WTC11 (cell line): ENCODE measurements at regions not wholly inside any gene's neighbourhood (a gene's known extent, or its start where the extent isn't known, plus 50 kb on each side); places are given as distances from the start of the nearest gene placed in this dataset.

Experiments used
- ATAC-seq: fragments of 200-7000 bp; cut with Tn5 transposase; 2 replicates; pipeline ENCODE4 v1.10.0; 2021; ENCODE audit warnings: mild to moderate bottlenecking, moderate library complexity
- CTCF ChIA-PET: fragments of 300-600 bp; sonication (Branson Sonifier 250); formaldehyde crosslinking; loops from one replicate; lab custom pipeline; 2021; ENCODE audit warnings: antibody characterized with exemption; lab: Charles Lee
- POLR2A ChIA-PET: fragments of 350-600 bp; sonication (Branson Sonifier 250); formaldehyde crosslinking; loops from one replicate; lab custom pipeline; 2021; ENCODE audit warnings: antibody characterized with exemption; lab: Charles Lee
- DNase-seq: peaks from one replicate; pipeline ENCODE4 v3.0.0; 2021; ENCODE audit warnings: low spot score
- H3K27ac Mint-ChIP-seq: 2 replicates; pipeline ENCODE4 v1.8.0; 2021; ENCODE audit warnings: mixed read lengths
- H3K27me3 Mint-ChIP-seq: 2 replicates; pipeline ENCODE4 v1.8.0; 2021; ENCODE audit warnings: low read depth, mild to moderate bottlenecking, moderate library complexity, mixed read lengths
- H3K36me3 Mint-ChIP-seq: 2 replicates; pipeline ENCODE4 v1.8.0; 2021; ENCODE audit warnings: mixed read lengths
- H3K4me1 Mint-ChIP-seq: 2 replicates; pipeline ENCODE4 v1.8.0; 2022; ENCODE audit warnings: mixed read lengths
- H3K4me3 Mint-ChIP-seq: 2 replicates; pipeline ENCODE4 v1.8.0; 2021; ENCODE audit warnings: mild to moderate bottlenecking, moderate library complexity, mixed read lengths
- H3K9me3 Mint-ChIP-seq: 2 replicates; pipeline ENCODE4 v1.8.0; 2021; ENCODE audit warnings: mixed read lengths
- AR ChIP-seq: fragments of 250-450 bp; sonication (Bioruptor Pico); IDR thresholded peaks from 2 replicates; pipeline ENCODE4 v1.9.0; 2021; ENCODE audit warnings: mild to moderate bottlenecking
- ATF1 ChIP-seq: sonication (generic); formaldehyde crosslinking; IDR thresholded peaks from 2 replicates; pipeline ENCODE4 v1.8.1; 2023; ENCODE audit warnings: mild to moderate bottlenecking, moderate library complexity, missing genetic modification reagents
- CREB1 ChIP-seq: sonication (generic); formaldehyde crosslinking; IDR thresholded peaks from 2 replicates; pipeline ENCODE4 v1.8.0; 2023; ENCODE audit warnings: mild to moderate bottlenecking, missing genetic modification reagents
- ESRRA ChIP-seq: sonication (generic); formaldehyde crosslinking; IDR thresholded peaks from 2 replicates; pipeline ENCODE4 v1.8.1; 2022; ENCODE audit warnings: mild to moderate bottlenecking, missing genetic modification reagents, borderline replicate concordance
- GABPB1 ChIP-seq: sonication (generic); formaldehyde crosslinking; IDR thresholded peaks from 2 replicates; pipeline ENCODE4 v1.8.1; 2023; ENCODE audit warnings: mild to moderate bottlenecking, missing genetic modification reagents
- HMGXB4 ChIP-seq: sonication (generic); formaldehyde crosslinking; IDR thresholded peaks from 2 replicates; pipeline ENCODE4 v1.8.1; 2023; ENCODE audit warnings: mild to moderate bottlenecking, moderate library complexity, missing genetic modification reagents
- JUN ChIP-seq: sonication (generic); formaldehyde crosslinking; IDR thresholded peaks from 2 replicates; pipeline ENCODE4 v1.8.0; 2023; ENCODE audit warnings: mild to moderate bottlenecking, missing genetic modification reagents
- KAT7 ChIP-seq: sonication (generic); formaldehyde crosslinking; IDR thresholded peaks from 2 replicates; pipeline ENCODE4 v1.8.1; 2023; ENCODE audit warnings: missing genetic modification reagents, mild to moderate bottlenecking, borderline replicate concordance
- NFATC4 ChIP-seq: fragments of 250-450 bp; sonication (Bioruptor Pico); IDR thresholded peaks from 2 replicates; pipeline ENCODE4 v1.9.0; 2021; ENCODE audit warnings: mild to moderate bottlenecking
- NFE2L1 ChIP-seq: sonication (generic); formaldehyde crosslinking; IDR thresholded peaks from 2 replicates; pipeline ENCODE4 v1.8.1; 2023; ENCODE audit warnings: missing genetic modification reagents
- NR2C2 ChIP-seq: sonication (generic); formaldehyde crosslinking; IDR thresholded peaks from 2 replicates; pipeline ENCODE4 v1.8.0; 2022; ENCODE audit warnings: mild to moderate bottlenecking, missing genetic modification reagents
- OVOL2 ChIP-seq: fragments of 250-450 bp; sonication (Bioruptor Pico); IDR thresholded peaks from 2 replicates; pipeline ENCODE4 v1.9.0; 2021; ENCODE audit warnings: mild to moderate bottlenecking, borderline replicate concordance
- PRRX2 ChIP-seq: fragments of 250-450 bp; sonication (Bioruptor Pico); IDR thresholded peaks from 2 replicates; pipeline ENCODE4 v1.8.0; 2021; ENCODE audit warnings: mild to moderate bottlenecking
- SMAD4 ChIP-seq: sonication (generic); formaldehyde crosslinking; IDR thresholded peaks from 2 replicates; pipeline ENCODE4 v1.8.0; 2022; ENCODE audit warnings: mild to moderate bottlenecking, missing genetic modification reagents
- TCF7 ChIP-seq: sonication (generic); formaldehyde crosslinking; IDR thresholded peaks from 2 replicates; pipeline ENCODE4 v1.8.0; 2022; ENCODE audit warnings: mild to moderate bottlenecking, low read depth, missing genetic modification reagents, moderate library complexity
- TEAD1 ChIP-seq: sonication (generic); formaldehyde crosslinking; IDR thresholded peaks from 2 replicates; pipeline ENCODE4 v1.8.0; 2022; ENCODE audit warnings: mild to moderate bottlenecking, missing genetic modification reagents
- TEAD4 ChIP-seq: sonication (generic); formaldehyde crosslinking; IDR thresholded peaks from 2 replicates; pipeline ENCODE4 v1.8.0; 2022; ENCODE audit warnings: mild to moderate bottlenecking, missing genetic modification reagents
- TP53 ChIP-seq: sonication (generic); formaldehyde crosslinking; IDR thresholded peaks from 2 replicates; pipeline ENCODE4 v1.8.1; 2023; ENCODE audit warnings: mild to moderate bottlenecking, missing genetic modification reagents
- ZNF121 ChIP-seq: sonication (generic); formaldehyde crosslinking; IDR thresholded peaks from 2 replicates; pipeline ENCODE4 v1.8.0; 2023; ENCODE audit warnings: missing genetic modification reagents
- ZNF281 ChIP-seq: sonication (generic); formaldehyde crosslinking; IDR thresholded peaks from 2 replicates; pipeline ENCODE4 v1.8.0; 2023; ENCODE audit warnings: mild to moderate bottlenecking, missing genetic modification reagents
- ZNF396 ChIP-seq: fragments of 250-450 bp; sonication (Bioruptor Pico); IDR thresholded peaks from 2 replicates; pipeline ENCODE4 v1.8.0; 2021; ENCODE audit warnings: mild to moderate bottlenecking, moderate library complexity, borderline replicate concordance
- ZNF671 ChIP-seq: fragments of 250-450 bp; sonication (Bioruptor Pico); IDR thresholded peaks from 2 replicates; pipeline ENCODE4 v1.8.0; 2021; ENCODE audit warnings: mild to moderate bottlenecking
- TF ChIP-seq, protein P1 (sequence below): sonication (generic); formaldehyde crosslinking; IDR thresholded peaks from 2 replicates; pipeline ENCODE4 v1.8.1; 2022; ENCODE audit warnings: mild to moderate bottlenecking, moderate library complexity, missing genetic modification reagents
- TF ChIP-seq, protein P2 (sequence below): fragments of 250-450 bp; sonication (Bioruptor Pico); IDR thresholded peaks from 2 replicates; pipeline ENCODE4 v1.8.0; 2021; ENCODE audit warnings: mild to moderate bottlenecking
- TF ChIP-seq, protein P3 (sequence below): fragments of 250-450 bp; sonication (Bioruptor Pico); IDR thresholded peaks from 2 replicates; pipeline ENCODE4 v1.9.0; 2021; ENCODE audit warnings: mild to moderate bottlenecking, borderline replicate concordance

DNA sequence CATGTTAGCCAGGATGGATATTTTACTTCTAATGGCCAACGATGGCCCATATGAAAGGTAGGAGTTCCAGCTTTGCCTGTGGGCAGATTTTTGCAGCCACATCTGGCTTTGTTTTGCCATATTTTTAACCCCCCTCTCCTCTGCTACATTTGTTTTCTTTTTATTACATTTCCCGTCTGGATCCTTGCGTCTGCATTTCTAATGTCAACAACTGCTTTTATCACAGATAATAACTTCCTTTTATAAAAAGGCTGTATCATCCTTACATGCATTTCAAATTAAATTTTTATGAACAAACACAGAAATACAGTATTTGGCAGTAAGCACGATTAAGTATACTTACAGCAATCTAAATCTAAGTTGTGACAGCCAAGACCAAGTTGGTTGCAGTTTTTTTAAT, 156.0 kb downstream of the BAMBI start:
- ATAC-seq (no peak), DNase-seq (no peak)
- Mint-ChIP-seq H3K27me3 (no peaks in the 10 kb centered on the region), H3K27ac (no peak overlapping the region), H3K9me3 (peaks cover 3% of the 10 kb centered on the region), H3K4me3 (no peak overlapping the region), H3K36me3 (peaks cover 2% of the 10 kb centered on the region; the same call in 1 of the 2 replicates), H3K4me1 (no peaks in the 10 kb centered on the region)
- POLR2A ChIA-PET = no interaction called here
- TF ChIP-seq, protein P1, sequence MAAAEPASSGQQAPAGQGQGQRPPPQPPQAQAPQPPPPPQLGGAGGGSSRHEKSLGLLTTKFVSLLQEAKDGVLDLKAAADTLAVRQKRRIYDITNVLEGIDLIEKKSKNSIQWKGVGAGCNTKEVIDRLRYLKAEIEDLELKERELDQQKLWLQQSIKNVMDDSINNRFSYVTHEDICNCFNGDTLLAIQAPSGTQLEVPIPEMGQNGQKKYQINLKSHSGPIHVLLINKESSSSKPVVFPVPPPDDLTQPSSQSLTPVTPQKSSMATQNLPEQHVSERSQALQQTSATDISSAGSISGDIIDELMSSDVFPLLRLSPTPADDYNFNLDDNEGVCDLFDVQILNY (CRISPR knock-in tag) = no peak
- TF ChIP-seq ZNF121 (CRISPR knock-in tag) (no peak), KAT7 (CRISPR knock-in tag) (no peak), AR (CRISPR knock-in tag) (no peak), NFE2L1 (CRISPR knock-in tag) (no peak), TEAD4 (CRISPR knock-in tag) (no peak), NFATC4 (CRISPR knock-in tag) (no peak), PRRX2 (CRISPR knock-in tag) (no peak), TP53 (CRISPR knock-in tag) (no peak), JUN (CRISPR knock-in tag) (no peak)
- CTCF ChIA-PET = interaction anchor here (1.3 kb wide), 1 partner anchor 106 kb away, joined by 5 read pairs; no protein-coding TSS in a partner anchor

GRCh38 chr10:28836435-28836743, 159.1 kb downstream of the BAMBI start:
- TF ChIP-seq ZNF396 (CRISPR knock-in tag) (no peak), GABPB1 (CRISPR knock-in tag) (no peak), SMAD4 (CRISPR knock-in tag) (no peak), ESRRA (CRISPR knock-in tag) (no peak), ZNF281 (CRISPR knock-in tag) (no peak), ATF1 (no peak), TEAD1 (CRISPR knock-in tag) (no peak), HMGXB4 (CRISPR knock-in tag) (no peak), OVOL2 (CRISPR knock-in tag) (no peak), NR2C2 (CRISPR knock-in tag) (no peak), CREB1 (no peak), ZNF671 (CRISPR knock-in tag) (no peak), NFE2L1 (CRISPR knock-in tag) (no peak), TCF7 (CRISPR knock-in tag) (no peak)
- TF ChIP-seq, protein P2, sequence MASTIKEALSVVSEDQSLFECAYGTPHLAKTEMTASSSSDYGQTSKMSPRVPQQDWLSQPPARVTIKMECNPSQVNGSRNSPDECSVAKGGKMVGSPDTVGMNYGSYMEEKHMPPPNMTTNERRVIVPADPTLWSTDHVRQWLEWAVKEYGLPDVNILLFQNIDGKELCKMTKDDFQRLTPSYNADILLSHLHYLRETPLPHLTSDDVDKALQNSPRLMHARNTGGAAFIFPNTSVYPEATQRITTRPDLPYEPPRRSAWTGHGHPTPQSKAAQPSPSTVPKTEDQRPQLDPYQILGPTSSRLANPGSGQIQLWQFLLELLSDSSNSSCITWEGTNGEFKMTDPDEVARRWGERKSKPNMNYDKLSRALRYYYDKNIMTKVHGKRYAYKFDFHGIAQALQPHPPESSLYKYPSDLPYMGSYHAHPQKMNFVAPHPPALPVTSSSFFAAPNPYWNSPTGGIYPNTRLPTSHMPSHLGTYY (CRISPR knock-in tag) = no peak
- TF ChIP-seq, protein P3, sequence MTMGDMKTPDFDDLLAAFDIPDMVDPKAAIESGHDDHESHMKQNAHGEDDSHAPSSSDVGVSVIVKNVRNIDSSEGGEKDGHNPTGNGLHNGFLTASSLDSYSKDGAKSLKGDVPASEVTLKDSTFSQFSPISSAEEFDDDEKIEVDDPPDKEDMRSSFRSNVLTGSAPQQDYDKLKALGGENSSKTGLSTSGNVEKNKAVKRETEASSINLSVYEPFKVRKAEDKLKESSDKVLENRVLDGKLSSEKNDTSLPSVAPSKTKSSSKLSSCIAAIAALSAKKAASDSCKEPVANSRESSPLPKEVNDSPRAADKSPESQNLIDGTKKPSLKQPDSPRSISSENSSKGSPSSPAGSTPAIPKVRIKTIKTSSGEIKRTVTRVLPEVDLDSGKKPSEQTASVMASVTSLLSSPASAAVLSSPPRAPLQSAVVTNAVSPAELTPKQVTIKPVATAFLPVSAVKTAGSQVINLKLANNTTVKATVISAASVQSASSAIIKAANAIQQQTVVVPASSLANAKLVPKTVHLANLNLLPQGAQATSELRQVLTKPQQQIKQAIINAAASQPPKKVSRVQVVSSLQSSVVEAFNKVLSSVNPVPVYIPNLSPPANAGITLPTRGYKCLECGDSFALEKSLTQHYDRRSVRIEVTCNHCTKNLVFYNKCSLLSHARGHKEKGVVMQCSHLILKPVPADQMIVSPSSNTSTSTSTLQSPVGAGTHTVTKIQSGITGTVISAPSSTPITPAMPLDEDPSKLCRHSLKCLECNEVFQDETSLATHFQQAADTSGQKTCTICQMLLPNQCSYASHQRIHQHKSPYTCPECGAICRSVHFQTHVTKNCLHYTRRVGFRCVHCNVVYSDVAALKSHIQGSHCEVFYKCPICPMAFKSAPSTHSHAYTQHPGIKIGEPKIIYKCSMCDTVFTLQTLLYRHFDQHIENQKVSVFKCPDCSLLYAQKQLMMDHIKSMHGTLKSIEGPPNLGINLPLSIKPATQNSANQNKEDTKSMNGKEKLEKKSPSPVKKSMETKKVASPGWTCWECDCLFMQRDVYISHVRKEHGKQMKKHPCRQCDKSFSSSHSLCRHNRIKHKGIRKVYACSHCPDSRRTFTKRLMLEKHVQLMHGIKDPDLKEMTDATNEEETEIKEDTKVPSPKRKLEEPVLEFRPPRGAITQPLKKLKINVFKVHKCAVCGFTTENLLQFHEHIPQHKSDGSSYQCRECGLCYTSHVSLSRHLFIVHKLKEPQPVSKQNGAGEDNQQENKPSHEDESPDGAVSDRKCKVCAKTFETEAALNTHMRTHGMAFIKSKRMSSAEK (CRISPR knock-in tag) = no peak
- TF ChIP-seq, all 79 proteins: peak for 0
- H3K27ac Mint-ChIP-seq = no peak overlapping the region; the same call in 1 of the 2 replicates
- ATAC-seq (no peak), DNase-seq (no peak)
- no peak overlapping the region for H3K4me3 Mint-ChIP-seq
- H3K27me3 Mint-ChIP-seq = no peaks in the 10 kb centered on the region
- no peaks in the 10 kb centered on the region for H3K9me3 Mint-ChIP-seq
- ChIA-PET CTCF (no interaction called here), POLR2A (no interaction called here)
- no peaks in the 10 kb centered on the region for H3K36me3 Mint-ChIP-seq
- H3K4me1 Mint-ChIP-seq = 0 out of 2 replicates have a peak, but pooled peaks cover 3% of the 10 kb centered on the region
